ENCODE measurements at regions not wholly inside any gene's neighbourhood (a gene's known extent, or its start where the extent isn't known, plus 50 kb on each side); places are given as distances from the start of the nearest gene placed in this dataset.

DNA sequence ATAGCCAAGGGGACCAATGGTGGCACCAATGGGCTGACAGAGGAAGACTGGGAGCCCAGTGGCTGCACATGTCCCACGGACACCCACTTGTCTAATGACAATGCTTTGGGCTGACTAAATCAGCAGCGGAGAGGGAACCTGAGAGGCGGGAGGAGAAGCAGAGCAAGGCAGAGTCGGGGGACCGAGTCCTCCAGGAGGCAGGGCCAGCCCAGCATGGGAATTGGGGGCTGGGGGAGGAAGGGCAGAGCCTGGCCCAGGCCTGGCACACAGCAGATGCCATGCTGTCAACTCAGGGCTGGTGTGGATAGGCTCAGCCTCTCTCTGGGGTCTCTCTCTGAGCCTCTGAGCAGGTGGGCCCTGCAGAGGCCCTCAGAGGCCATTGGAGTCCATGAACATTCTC, 78.4 kb upstream of the KLF13 start:
- TF ChIP-seq, protein P1, sequence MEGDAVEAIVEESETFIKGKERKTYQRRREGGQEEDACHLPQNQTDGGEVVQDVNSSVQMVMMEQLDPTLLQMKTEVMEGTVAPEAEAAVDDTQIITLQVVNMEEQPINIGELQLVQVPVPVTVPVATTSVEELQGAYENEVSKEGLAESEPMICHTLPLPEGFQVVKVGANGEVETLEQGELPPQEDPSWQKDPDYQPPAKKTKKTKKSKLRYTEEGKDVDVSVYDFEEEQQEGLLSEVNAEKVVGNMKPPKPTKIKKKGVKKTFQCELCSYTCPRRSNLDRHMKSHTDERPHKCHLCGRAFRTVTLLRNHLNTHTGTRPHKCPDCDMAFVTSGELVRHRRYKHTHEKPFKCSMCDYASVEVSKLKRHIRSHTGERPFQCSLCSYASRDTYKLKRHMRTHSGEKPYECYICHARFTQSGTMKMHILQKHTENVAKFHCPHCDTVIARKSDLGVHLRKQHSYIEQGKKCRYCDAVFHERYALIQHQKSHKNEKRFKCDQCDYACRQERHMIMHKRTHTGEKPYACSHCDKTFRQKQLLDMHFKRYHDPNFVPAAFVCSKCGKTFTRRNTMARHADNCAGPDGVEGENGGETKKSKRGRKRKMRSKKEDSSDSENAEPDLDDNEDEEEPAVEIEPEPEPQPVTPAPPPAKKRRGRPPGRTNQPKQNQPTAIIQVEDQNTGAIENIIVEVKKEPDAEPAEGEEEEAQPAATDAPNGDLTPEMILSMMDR (IDR thresholded peaks at IDR 0.05; ENCODE audit: low read length): no peak
- no peak for TF ChIP-seq EZH2 (IDR thresholded peaks at IDR 0.05; ENCODE audit: borderline replicate concordance, low read length)

All from OCI-LY1 (cell line).